Lung (tissue), 11 donors: ENCODE measurements at regions not wholly inside any gene's neighbourhood (a gene's known extent, or its start where the extent isn't known, plus 50 kb on each side); places are given as distances from the start of the nearest gene placed in this dataset.

Source experiments
- ATAC-seq: fragments of 200-7000 bp; cut with Tn5 transposase; one replicate; pipeline ENCODE4 v1.9.1; 2020; ENCODE audit warnings: moderate number of reproducible peaks; ENCODE audit not compliant: insufficient read depth, low FRiP score
- DNase-seq, 3 donors: peaks; one replicate each; pipeline ENCODE4 v3.0.0-alpha.2; 2013 to 2017
- H3K27ac ChIP-seq, 2 donors: one replicate each; pipeline ENCODE4 v1.5.1; 2013; ENCODE audit warnings: mild to moderate bottlenecking in 2 of 2, moderate library complexity in 2 of 2, control low read depth in 1 of 2, inconsistent platforms in 1 of 2, low read depth in 1 of 2, low read length in 1 of 2
- H3K27me3 ChIP-seq, 3 donors: one replicate each; pipeline ENCODE4 v1.5.1; 2013; ENCODE audit warnings: low read length in 2 of 3; ENCODE audit not compliant: control insufficient read depth in 3 of 3, insufficient read depth in 3 of 3
- H3K36me3 ChIP-seq, 4 donors: one replicate each; pipeline ENCODE4 v1.5.1; 2013; ENCODE audit warnings: low read length in 4 of 4, mild to moderate bottlenecking in 1 of 4, moderate library complexity in 1 of 4; ENCODE audit not compliant: control insufficient read depth in 4 of 4, insufficient read depth in 4 of 4
- H3K4me1 ChIP-seq, 5 donors: one replicate each; pipeline ENCODE4 v1.5.1; 2013; ENCODE audit warnings: low read length in 5 of 5, mild to moderate bottlenecking in 2 of 5, moderate library complexity in 1 of 5; ENCODE audit not compliant: control insufficient read depth in 5 of 5, insufficient read depth in 5 of 5
- H3K4me3 ChIP-seq: one replicate; pipeline ENCODE4 v1.5.1; 2013; ENCODE audit warnings: mild to moderate bottlenecking, control low read depth, moderate library complexity
- H3K9ac ChIP-seq, 2 donors: one replicate each; pipeline ENCODE4 v1.5.1; 2013; ENCODE audit warnings: low read length in 2 of 2, control low read depth in 1 of 2; ENCODE audit not compliant: insufficient read depth in 1 of 2
- H3K9me3 ChIP-seq, 4 donors: one replicate each; pipeline ENCODE4 v1.5.1; 2013; ENCODE audit warnings: low read length in 3 of 4, mild to moderate bottlenecking in 1 of 4, moderate library complexity in 1 of 4; ENCODE audit not compliant: control insufficient read depth in 4 of 4, insufficient read depth in 3 of 4
- CTCF ChIP-seq: IDR thresholded peaks from 2 replicates; pipeline ENCODE4 v1.5.1; 2012; ENCODE audit warnings: mild to moderate bottlenecking; ENCODE audit errors: control extremely low read depth, extremely low read depth
- WGBS, 2 donors: extraction: QIAGEN DNeasy Blood & Tissue Kit; methylation state at CpG; one replicate each; pipeline ENCODE4 v1.1.7; 2013; 5-methylcytosine and 5-hydroxymethylcytosine counted together
- donor health status: control.
- donor health status: control.
- donor health status: Bipolar disorder and iron deficiency.
- donor health status: healthy.
- donor health status: DM: yes; HTN: yes; CAD: no.

- Histone ChIP-seq H3K4me3 (no peak overlapping the region), H3K9me3 (peaks cover 0 to 3% (median 0%) of the 10 kb centered on the region in 4 donors), H3K27me3 (no peaks in the 10 kb centered on the region), H3K27ac (no peak overlapping the region), H3K9ac (no peak overlapping the region), H3K36me3 (no peaks in the 10 kb centered on the region), H3K4me1 (no peaks in the 10 kb centered on the region)
- DNase-seq (no peak), ATAC-seq (no peak)
- TF ChIP-seq CTCF, result no peak
- 80 to 85% methylated on average over 2 of the region's 2 CpGs for WGBS, 2 donors
Observed at GRCh38 chr7:56181010-56181409, 64.8 kb upstream of the NUPR2 start.

GRCh38 chr7:56175771-56176170 is 59.6 kb upstream of the NUPR2 start:
- Histone ChIP-seq H3K27me3 (no peaks in the 10 kb centered on the region), H3K4me3 (no peak overlapping the region), H3K36me3 (no peaks in the 10 kb centered on the region), H3K9ac (no peak overlapping the region), H3K27ac (no peak overlapping the region), H3K4me1 (peaks cover 0 to 5% (median 0%) of the 10 kb centered on the region in 5 donors), H3K9me3 (peaks cover 0 to 14% (median 0%) of the 10 kb centered on the region in 4 donors)
- 28 to 46% methylated on average over 13 of the region's 13 CpGs for WGBS, 2 donors
- ATAC-seq (peak; percentile 16), DNase-seq (peak in 1 of 3 donors; percentile 51)
- no peak for TF ChIP-seq CTCF

GRCh38 chr7:56174875-56175760 is 58.9 kb upstream of the NUPR2 start:
- DNase-seq (peak in 2 of 3 donors; percentile 21 to 37), ATAC-seq (peak; percentile 59)
- WGBS, 2 donors, result 8 to 20% methylated on average over 51 to 81 of the region's 81 CpGs
- Histone ChIP-seq H3K4me3 (peak overlapping the region; percentile 36), H3K36me3 (no peaks in the 10 kb centered on the region), H3K4me1 (peaks cover 0 to 5% (median 0%) of the 10 kb centered on the region in 5 donors), H3K9me3 (peaks cover 0 to 15% (median 0%) of the 10 kb centered on the region in 4 donors), H3K27me3 (no peaks in the 10 kb centered on the region), H3K9ac (no peak overlapping the region), H3K27ac (no peak overlapping the region)
- TF ChIP-seq CTCF, result no peak
